Keratinocyte (primary cell): ENCODE measurements at regions not wholly inside any gene's neighbourhood (a gene's known extent, or its start where the extent isn't known, plus 50 kb on each side); places are given as distances from the start of the nearest gene placed in this dataset.

Experiments used
- DNase-seq: peaks from one replicate; pipeline ENCODE4 v3.0.0-alpha.2; 2011; ENCODE audit warnings: low read depth, missing footprints, low spot score
- FAIRE-seq: peaks from 2 replicates; lab custom pipeline; 2011; peaks lifted over from hg19 to GRCh38; lab: Jason Lieb, UNC
- H2AFZ ChIP-seq: 2 replicates; pipeline ENCODE4 v1.6.0; 2012; ENCODE audit warnings: low read length, control low read depth, inconsistent platforms; ENCODE audit not compliant: control insufficient read depth
- H3K27ac ChIP-seq: 2 replicates; pipeline ENCODE4 v1.5.1; 2011; ENCODE audit warnings: low read length; ENCODE audit not compliant: control insufficient read depth, insufficient read depth
- H3K27me3 ChIP-seq: 3 replicates; pipeline ENCODE4 v1.6.0; 2011; ENCODE audit warnings: low read length; ENCODE audit not compliant: control insufficient read depth, insufficient read depth; ENCODE audit errors: extremely low read depth
- H3K36me3 ChIP-seq, 2 experiments: 2 replicates in 1 of 2; 3 replicates in 1 of 2; pipeline ENCODE4 v1.5.1; 2011; ENCODE audit warnings: low read length in 2 of 2, mild to moderate bottlenecking in 1 of 2; ENCODE audit not compliant: control insufficient read depth in 2 of 2, insufficient read depth in 2 of 2; ENCODE audit errors: extremely low read depth in 1 of 2
- H3K4me1 ChIP-seq: 3 replicates; pipeline ENCODE4 v1.5.1; 2011; ENCODE audit warnings: low read length; ENCODE audit not compliant: control insufficient read depth, insufficient read depth; ENCODE audit errors: extremely low read depth
- H3K4me2 ChIP-seq: 3 replicates; pipeline ENCODE4 v1.6.0; 2011; ENCODE audit warnings: low read depth, low read length; ENCODE audit not compliant: control insufficient read depth, insufficient read depth; ENCODE audit errors: extremely low read depth
- H3K4me3 ChIP-seq, 3 experiments: fragments of 200-600 bp in 1 of 3; sonication (generic) in 1 of 3; 2 replicates in 2 of 3; 3 replicates in 1 of 3; pipeline ENCODE4 v1.5.1; 2011 to 2016; ENCODE audit warnings: low read length in 3 of 3, mild to moderate bottlenecking in 3 of 3, control low read depth in 2 of 3, inconsistent platforms in 1 of 3, low read depth in 1 of 3, mixed read lengths in 1 of 3, mixed run types in 1 of 3, moderate library complexity in 1 of 3; ENCODE audit not compliant: control insufficient read depth in 2 of 3, insufficient read depth in 2 of 3; ENCODE audit errors: extremely low read depth in 1 of 3
- H3K79me2 ChIP-seq: 2 replicates; pipeline ENCODE4 v1.6.0; 2012; ENCODE audit warnings: low read length; ENCODE audit not compliant: control insufficient read depth, insufficient read depth
- H3K9ac ChIP-seq: 3 replicates; pipeline ENCODE4 v1.6.0; 2011; ENCODE audit warnings: low read length; ENCODE audit not compliant: control insufficient read depth, insufficient read depth; ENCODE audit errors: extremely low read depth
- H3K9me1 ChIP-seq: 3 replicates; pipeline ENCODE4 v1.6.0; 2011; ENCODE audit warnings: low read length; ENCODE audit not compliant: control insufficient read depth, insufficient read depth; ENCODE audit errors: extremely low read depth
- H3K9me3 ChIP-seq: 2 replicates; pipeline ENCODE4 v1.5.1; 2012; ENCODE audit warnings: low read depth, low read length; ENCODE audit not compliant: control insufficient read depth
- H4K20me1 ChIP-seq: 3 replicates; pipeline ENCODE4 v1.6.0; 2011; ENCODE audit warnings: low read length; ENCODE audit not compliant: control insufficient read depth, insufficient read depth; ENCODE audit errors: extremely low read depth
- EZH2 ChIP-seq: IDR thresholded peaks from one replicate; pipeline ENCODE4 v1.6.1; 2012; ENCODE audit warnings: inconsistent platforms, mild to moderate bottlenecking, low read length, moderate library complexity
- dilution Hi-C: fragments of 300-500 bp; cut with MboI; formaldehyde crosslinking; loops from one replicate; pipeline ENCODE4 v1.7.0; 2020; ENCODE audit warnings: low sequenced_read_pairs; ENCODE audit not compliant: extremely low pct_ligation_motif_present
- TF ChIP-seq, protein P1 (sequence below), 3 experiments: IDR thresholded peaks in 1 of 3; conservative IDR thresholded peaks in 1 of 3; optimal IDR thresholded peaks in 1 of 3; 2 replicates in 2 of 3; 3 replicates in 1 of 3; pipeline versions ENCODE3 to v1.5.1; 2011; ENCODE audit warnings: low read length in 3 of 3, mild to moderate bottlenecking in 3 of 3, moderate library complexity in 2 of 3, control low read depth in 1 of 3, inconsistent platforms in 1 of 3; ENCODE audit not compliant: insufficient read depth in 2 of 3; ENCODE audit errors: extremely low read depth in 1 of 3

DNA sequence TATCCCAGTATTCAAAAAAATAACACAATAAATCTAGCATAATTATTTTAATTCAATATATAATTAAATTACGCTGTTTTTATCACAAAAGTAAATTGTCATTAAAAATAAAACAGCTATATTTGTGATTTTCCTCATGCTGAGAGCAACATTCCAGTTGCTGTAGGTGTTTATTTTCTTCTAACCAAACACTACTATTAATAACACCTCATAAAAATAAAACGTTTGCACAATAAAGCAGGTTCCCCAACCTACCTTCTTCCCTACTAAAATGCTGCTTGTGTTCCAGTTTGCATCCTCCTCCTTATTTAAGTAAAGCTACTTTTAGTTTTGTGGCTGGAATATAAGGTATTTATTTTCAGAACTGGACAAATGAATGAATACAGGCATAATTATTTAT lies 108.2 kb upstream of the LGSN start:
- H3K4me2 ChIP-seq = no peak overlapping the region
- no peaks in the 10 kb centered on the region for H3K36me3 ChIP-seq
- H2AFZ ChIP-seq = no peak overlapping the region
- H4K20me1 ChIP-seq = no peaks in the 10 kb centered on the region
- no peaks in the 10 kb centered on the region for H3K79me2 ChIP-seq
- H3K4me1 ChIP-seq = no peaks in the 10 kb centered on the region
- no peak overlapping the region for H3K9ac ChIP-seq
- DNase-seq (no peak), FAIRE-seq (no peak)
- H3K4me3 ChIP-seq = no peak overlapping the region
- no peak overlapping the region for H3K27ac ChIP-seq
- dilution Hi-C loops = no loop called here
- no peaks in the 10 kb centered on the region for H3K9me1 ChIP-seq
- no peaks in the 10 kb centered on the region for H3K27me3 ChIP-seq
- TF ChIP-seq, protein P1, sequence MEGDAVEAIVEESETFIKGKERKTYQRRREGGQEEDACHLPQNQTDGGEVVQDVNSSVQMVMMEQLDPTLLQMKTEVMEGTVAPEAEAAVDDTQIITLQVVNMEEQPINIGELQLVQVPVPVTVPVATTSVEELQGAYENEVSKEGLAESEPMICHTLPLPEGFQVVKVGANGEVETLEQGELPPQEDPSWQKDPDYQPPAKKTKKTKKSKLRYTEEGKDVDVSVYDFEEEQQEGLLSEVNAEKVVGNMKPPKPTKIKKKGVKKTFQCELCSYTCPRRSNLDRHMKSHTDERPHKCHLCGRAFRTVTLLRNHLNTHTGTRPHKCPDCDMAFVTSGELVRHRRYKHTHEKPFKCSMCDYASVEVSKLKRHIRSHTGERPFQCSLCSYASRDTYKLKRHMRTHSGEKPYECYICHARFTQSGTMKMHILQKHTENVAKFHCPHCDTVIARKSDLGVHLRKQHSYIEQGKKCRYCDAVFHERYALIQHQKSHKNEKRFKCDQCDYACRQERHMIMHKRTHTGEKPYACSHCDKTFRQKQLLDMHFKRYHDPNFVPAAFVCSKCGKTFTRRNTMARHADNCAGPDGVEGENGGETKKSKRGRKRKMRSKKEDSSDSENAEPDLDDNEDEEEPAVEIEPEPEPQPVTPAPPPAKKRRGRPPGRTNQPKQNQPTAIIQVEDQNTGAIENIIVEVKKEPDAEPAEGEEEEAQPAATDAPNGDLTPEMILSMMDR (optimal IDR thresholded peaks at IDR 0.05 in 1 of 3, IDR thresholded peaks at IDR 0.05 in 1 of 3, conservative IDR thresholded peaks at IDR 0.05 in 1 of 3; ENCODE audit: extremely low read depth in 1 of 3, insufficient read depth in 2 of 3, low read length in 3 of 3) = no peak
- TF ChIP-seq EZH2 = no peak
- H3K9me3 ChIP-seq = no peaks in the 10 kb centered on the region

DNA sequence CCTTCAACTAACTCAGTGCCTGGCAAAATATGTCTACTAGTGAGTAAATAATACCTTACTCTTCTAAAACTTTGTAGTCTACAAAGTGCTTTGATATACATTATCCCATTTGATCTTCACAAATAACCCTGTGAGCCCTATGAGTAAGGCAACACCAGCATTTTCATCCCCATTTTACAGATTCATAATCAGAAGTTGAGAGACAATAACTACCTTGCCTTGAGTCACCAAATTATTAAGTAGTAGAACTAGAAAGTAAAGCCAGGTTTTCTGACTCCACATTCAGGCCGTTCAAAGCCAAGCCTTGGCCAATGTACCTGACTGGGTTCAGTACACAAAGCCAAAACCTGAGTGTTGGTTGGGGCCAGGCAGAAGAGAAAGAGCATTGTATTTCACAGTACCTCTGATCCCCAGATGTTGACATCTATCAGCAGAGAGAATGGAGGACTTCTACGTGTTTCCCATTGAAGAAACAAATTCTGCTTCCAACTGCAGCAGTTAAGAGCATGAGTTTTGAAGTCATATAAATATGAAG lies 111.3 kb upstream of the LGSN start:
- H3K27me3 ChIP-seq = no peaks in the 10 kb centered on the region
- no peak overlapping the region for H3K4me2 ChIP-seq
- H3K4me1 ChIP-seq = no peaks in the 10 kb centered on the region
- TF ChIP-seq, protein P1 (optimal IDR thresholded peaks at IDR 0.05 in 1 of 3, IDR thresholded peaks at IDR 0.05 in 1 of 3, conservative IDR thresholded peaks at IDR 0.05 in 1 of 3; ENCODE audit: extremely low read depth in 1 of 3, insufficient read depth in 2 of 3, low read length in 3 of 3) = no peak
- no peak for TF ChIP-seq EZH2
- H3K36me3 ChIP-seq = no peaks in the 10 kb centered on the region
- no peak overlapping the region for H2AFZ ChIP-seq
- no peak overlapping the region for H3K27ac ChIP-seq
- H4K20me1 ChIP-seq = no peaks in the 10 kb centered on the region
- no peaks in the 10 kb centered on the region for H3K79me2 ChIP-seq
- H3K9me1 ChIP-seq = no peaks in the 10 kb centered on the region
- no peak overlapping the region for H3K9ac ChIP-seq
- no peaks in the 10 kb centered on the region for H3K9me3 ChIP-seq
- H3K4me3 ChIP-seq = no peak overlapping the region
- DNase-seq (no peak), FAIRE-seq (no peak)
- dilution Hi-C loops = no loop called here
